ENCODE measurements at regions not wholly inside any gene's neighbourhood (a gene's known extent, or its start where the extent isn't known, plus 50 kb on each side); places are given as distances from the start of the nearest gene placed in this dataset.

DNA sequence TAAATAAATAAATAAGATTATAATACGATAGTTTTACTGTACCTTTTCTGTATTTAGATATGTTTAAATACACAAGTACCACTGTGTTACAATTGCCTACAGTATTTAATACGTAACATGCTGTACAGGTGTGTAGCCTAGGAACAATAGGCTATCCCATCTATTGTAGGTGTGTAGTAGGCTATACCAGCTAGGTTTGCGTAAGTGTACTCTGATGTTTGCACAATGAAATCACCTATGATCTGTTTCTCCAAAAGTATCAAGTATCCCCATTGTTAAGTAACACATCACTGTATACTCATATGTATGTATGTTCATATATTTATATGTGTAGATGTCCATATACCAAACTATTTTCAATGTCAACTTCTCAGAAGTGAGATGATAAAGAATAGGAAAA, 118.2 kb upstream of the RND3 start:
- Mint-ChIP-seq H3K27me3 (no peaks in the 10 kb centered on the region), H3K9me3 (no peaks in the 10 kb centered on the region), H3K27ac (no peak overlapping the region), H3K4me1 (no peaks in the 10 kb centered on the region), H3K4me3 (no peak overlapping the region), H3K36me3 (no peaks in the 10 kb centered on the region)
- DNase-seq (ENCODE audit: low spot score in 2 of 2) (no peak), ATAC-seq (ENCODE audit: low read depth) (no peak)

GRCh38 chr2:150601280-150602038, 114.0 kb upstream of the RND3 start:
- no peaks in the 10 kb centered on the region for H3K9me3 Mint-ChIP-seq
- no peaks in the 10 kb centered on the region for H3K36me3 Mint-ChIP-seq
- no peaks in the 10 kb centered on the region for H3K27me3 Mint-ChIP-seq
- no peak for DNase-seq (ENCODE audit: low spot score in 2 of 2)
- no peaks in the 10 kb centered on the region for H3K4me1 Mint-ChIP-seq
- no peak overlapping the region for H3K4me3 Mint-ChIP-seq
- no peak overlapping the region for H3K27ac Mint-ChIP-seq
- ATAC-seq (ENCODE audit: low read depth) = no peak

DNA sequence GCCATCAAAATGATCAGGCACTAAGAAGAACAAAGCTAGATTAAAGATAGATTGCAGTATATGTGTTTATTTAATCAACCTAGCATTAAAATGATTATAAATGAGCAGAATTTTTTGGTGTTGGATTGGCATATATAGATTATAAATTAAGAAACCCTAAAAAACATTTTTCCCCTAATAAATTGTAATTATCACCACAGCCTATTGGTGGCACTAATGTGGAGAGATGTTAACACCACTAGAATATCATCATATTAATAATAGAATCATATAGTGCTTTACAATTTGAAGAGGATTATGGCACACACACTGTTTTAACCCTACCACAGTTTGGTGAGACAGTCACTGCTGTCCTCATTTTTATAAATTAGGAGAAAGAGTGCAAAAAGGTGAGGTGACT, 112.4 kb upstream of the RND3 start:
- ATAC-seq (ENCODE audit: low read depth) (no peak), DNase-seq (ENCODE audit: low spot score in 2 of 2) (no peak)
- H3K36me3 Mint-ChIP-seq = no peaks in the 10 kb centered on the region
- H3K4me1 Mint-ChIP-seq = no peaks in the 10 kb centered on the region
- H3K9me3 Mint-ChIP-seq = no peaks in the 10 kb centered on the region
- no peaks in the 10 kb centered on the region for H3K27me3 Mint-ChIP-seq
- H3K27ac Mint-ChIP-seq = no peak overlapping the region
- no peak overlapping the region for H3K4me3 Mint-ChIP-seq

- no peaks in the 10 kb centered on the region for H3K36me3 Mint-ChIP-seq
- H3K9me3 Mint-ChIP-seq = no peaks in the 10 kb centered on the region
- no peak overlapping the region for H3K27ac Mint-ChIP-seq
- no peaks in the 10 kb centered on the region for H3K27me3 Mint-ChIP-seq
- no peak for ATAC-seq (ENCODE audit: low read depth)
- no peak overlapping the region for H3K4me3 Mint-ChIP-seq
- H3K4me1 Mint-ChIP-seq = no peaks in the 10 kb centered on the region
- no peak for DNase-seq (ENCODE audit: low spot score in 2 of 2)
Measured at GRCh38 chr2:150598383-150598782, 110.9 kb upstream of the RND3 start.

DNA sequence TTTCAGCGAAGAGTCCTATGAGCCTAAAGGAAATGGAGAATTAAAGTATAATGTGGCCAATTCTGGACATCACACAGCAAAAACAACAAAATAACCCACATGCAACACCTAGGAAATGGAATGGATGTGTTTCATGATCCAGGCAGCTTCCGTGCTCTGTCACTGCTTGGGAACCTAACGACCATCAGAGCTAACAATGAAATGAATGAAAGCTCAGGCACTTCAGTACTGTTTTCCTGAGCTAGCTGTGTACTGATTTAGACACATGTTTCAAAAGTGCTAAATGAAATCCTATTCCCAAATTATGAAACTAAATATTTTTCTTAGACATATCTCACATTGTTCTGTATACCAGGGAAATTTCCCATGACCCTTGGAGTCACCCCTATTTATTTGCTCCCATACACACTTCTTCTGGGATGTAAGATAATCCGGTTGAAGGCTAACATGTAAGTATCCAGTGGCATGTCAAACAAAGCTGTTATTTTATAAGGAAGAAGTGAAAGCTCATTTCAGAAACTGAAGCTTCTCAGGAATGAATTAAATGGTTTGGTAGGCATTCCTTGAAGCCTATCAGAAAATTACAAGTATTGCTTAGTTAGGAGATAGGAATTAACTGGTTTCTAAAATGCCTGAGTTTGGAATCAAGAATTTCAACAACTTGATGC, 108.5 kb upstream of the RND3 start:
- Mint-ChIP-seq H3K4me3 (no peak overlapping the region), H3K9me3 (no peaks in the 10 kb centered on the region), H3K4me1 (no peaks in the 10 kb centered on the region), H3K27me3 (no peaks in the 10 kb centered on the region), H3K27ac (no peak overlapping the region), H3K36me3 (no peaks in the 10 kb centered on the region)
- DNase-seq (ENCODE audit: low spot score in 2 of 2) (no peak), ATAC-seq (ENCODE audit: low read depth) (no peak)

GRCh38 chr2:150594299-150594698, 106.8 kb upstream of the RND3 start:
- no peaks in the 10 kb centered on the region for H3K36me3 Mint-ChIP-seq
- H3K27ac Mint-ChIP-seq = no peak overlapping the region
- H3K4me3 Mint-ChIP-seq = no peak overlapping the region
- no peaks in the 10 kb centered on the region for H3K4me1 Mint-ChIP-seq
- no peaks in the 10 kb centered on the region for H3K9me3 Mint-ChIP-seq
- H3K27me3 Mint-ChIP-seq = no peaks in the 10 kb centered on the region
- no peak for ATAC-seq (ENCODE audit: low read depth)
- no peak for DNase-seq (ENCODE audit: low spot score in 2 of 2)

GRCh38 chr2:150591496-150592285, 104.2 kb upstream of the RND3 start:
- no peak for ATAC-seq (ENCODE audit: low read depth)
- Mint-ChIP-seq H3K4me3 (no peak overlapping the region), H3K27ac (no peak overlapping the region), H3K9me3 (no peaks in the 10 kb centered on the region), H3K27me3 (no peaks in the 10 kb centered on the region), H3K36me3 (no peaks in the 10 kb centered on the region), H3K4me1 (no peaks in the 10 kb centered on the region)
- DNase-seq (ENCODE audit: low spot score in 2 of 2) = no peak

DNA sequence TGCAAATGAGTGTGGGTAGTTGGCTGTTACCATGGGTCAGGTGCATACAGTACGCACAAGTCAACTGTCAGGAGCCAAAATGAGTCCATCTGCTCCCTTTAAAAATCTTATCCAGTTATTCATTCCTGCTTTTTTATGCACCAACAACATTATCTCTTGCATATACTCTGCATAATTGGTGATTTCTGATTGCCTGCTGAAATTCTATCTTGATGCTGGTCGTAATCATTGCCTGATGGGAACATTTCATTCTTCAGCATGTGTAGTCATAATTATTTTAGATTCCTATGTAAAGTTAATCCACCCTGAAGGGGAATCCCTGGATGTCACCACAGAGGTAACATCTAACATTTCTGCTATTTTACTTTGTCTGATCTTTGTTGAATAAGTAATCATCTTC, 102.2 kb upstream of the RND3 start:
- H3K36me3 Mint-ChIP-seq = no peaks in the 10 kb centered on the region
- no peak for ATAC-seq (ENCODE audit: low read depth)
- no peaks in the 10 kb centered on the region for H3K9me3 Mint-ChIP-seq
- no peaks in the 10 kb centered on the region for H3K4me1 Mint-ChIP-seq
- no peak overlapping the region for H3K4me3 Mint-ChIP-seq
- no peak overlapping the region for H3K27ac Mint-ChIP-seq
- H3K27me3 Mint-ChIP-seq = no peaks in the 10 kb centered on the region
- DNase-seq (ENCODE audit: low spot score in 2 of 2) = no peak

DNA sequence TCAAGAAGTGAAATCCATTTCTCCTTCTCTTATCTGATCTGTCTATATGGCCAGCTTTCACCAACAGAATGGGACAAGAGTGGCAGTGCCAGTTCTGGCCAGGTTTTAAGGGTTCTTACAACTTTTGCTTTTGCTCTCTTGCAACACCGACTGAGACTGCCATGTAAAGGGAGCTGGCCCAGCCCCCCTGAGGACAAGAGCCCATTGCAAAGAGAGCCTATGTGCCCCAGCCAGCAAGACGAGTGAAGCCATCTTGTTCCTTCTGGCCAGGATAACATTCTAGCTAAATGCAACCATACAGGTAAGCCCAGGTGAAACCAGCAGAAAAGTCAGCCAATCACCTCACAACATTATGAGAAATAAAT, 101.0 kb upstream of the RND3 start:
- no peaks in the 10 kb centered on the region for H3K36me3 Mint-ChIP-seq
- ATAC-seq (ENCODE audit: low read depth) (no peak), DNase-seq (ENCODE audit: low spot score in 2 of 2) (no peak)
- H3K4me1 Mint-ChIP-seq = no peaks in the 10 kb centered on the region
- H3K4me3 Mint-ChIP-seq = no peak overlapping the region
- no peak overlapping the region for H3K27ac Mint-ChIP-seq
- no peaks in the 10 kb centered on the region for H3K9me3 Mint-ChIP-seq
- no peaks in the 10 kb centered on the region for H3K27me3 Mint-ChIP-seq

- H3K27ac Mint-ChIP-seq = no peak overlapping the region
- DNase-seq (ENCODE audit: low spot score in 2 of 2) (no peak), ATAC-seq (ENCODE audit: low read depth) (no peak)
- H3K27me3 Mint-ChIP-seq = no peaks in the 10 kb centered on the region
- no peaks in the 10 kb centered on the region for H3K4me1 Mint-ChIP-seq
- H3K36me3 Mint-ChIP-seq = no peaks in the 10 kb centered on the region
- H3K9me3 Mint-ChIP-seq = peaks cover 1% of the 10 kb centered on the region
- H3K4me3 Mint-ChIP-seq = no peak overlapping the region
Measured at GRCh38 chr2:150587547-150588505, 100.4 kb upstream of the RND3 start.

- H3K36me3 Mint-ChIP-seq = no peaks in the 10 kb centered on the region
- ATAC-seq (ENCODE audit: low read depth) (no peak), DNase-seq (ENCODE audit: low spot score in 2 of 2) (no peak)
- H3K9me3 Mint-ChIP-seq = peaks cover 1% of the 10 kb centered on the region
- no peak overlapping the region for H3K4me3 Mint-ChIP-seq
- H3K27me3 Mint-ChIP-seq = no peaks in the 10 kb centered on the region
- H3K4me1 Mint-ChIP-seq = no peaks in the 10 kb centered on the region
- H3K27ac Mint-ChIP-seq = no peak overlapping the region
Measured at GRCh38 chr2:150586858-150587257, 99.4 kb upstream of the RND3 start.

- no peaks in the 10 kb centered on the region for H3K36me3 Mint-ChIP-seq
- peaks cover 1% of the 10 kb centered on the region for H3K9me3 Mint-ChIP-seq
- no peak overlapping the region for H3K4me3 Mint-ChIP-seq
- H3K4me1 Mint-ChIP-seq = no peaks in the 10 kb centered on the region
- no peaks in the 10 kb centered on the region for H3K27me3 Mint-ChIP-seq
- H3K27ac Mint-ChIP-seq = no peak overlapping the region
- ATAC-seq (ENCODE audit: low read depth) = no peak
- DNase-seq (ENCODE audit: low spot score in 2 of 2) = no peak
Measured at GRCh38 chr2:150585221-150585971, 97.9 kb upstream of the RND3 start.

GRCh38 chr2:150584081-150584480, 96.6 kb upstream of the RND3 start:
- H3K36me3 Mint-ChIP-seq = peaks cover 2% of the 10 kb centered on the region
- H3K4me1 Mint-ChIP-seq = no peaks in the 10 kb centered on the region
- no peak overlapping the region for H3K4me3 Mint-ChIP-seq
- H3K27me3 Mint-ChIP-seq = no peaks in the 10 kb centered on the region
- no peak overlapping the region for H3K27ac Mint-ChIP-seq
- no peak for DNase-seq (ENCODE audit: low spot score in 2 of 2)
- H3K9me3 Mint-ChIP-seq = peaks cover 8% of the 10 kb centered on the region
- no peak for ATAC-seq (ENCODE audit: low read depth)

Data from memory B cell (primary cell).